ENCODE measurements at regions not wholly inside any gene's neighbourhood (a gene's known extent, or its start where the extent isn't known, plus 50 kb on each side); places are given as distances from the start of the nearest gene placed in this dataset.
"Not testable (repeated sequence)": the region's sequence is repeated elsewhere in the genome, so short reads cannot be mapped to it uniquely, and the experiment has no call there.

- DNase-seq: not testable (repeated sequence)
Measured at GRCh38 chr9:94387338-94388010, 59.0 kb upstream of the NUTM2F start.

DNA sequence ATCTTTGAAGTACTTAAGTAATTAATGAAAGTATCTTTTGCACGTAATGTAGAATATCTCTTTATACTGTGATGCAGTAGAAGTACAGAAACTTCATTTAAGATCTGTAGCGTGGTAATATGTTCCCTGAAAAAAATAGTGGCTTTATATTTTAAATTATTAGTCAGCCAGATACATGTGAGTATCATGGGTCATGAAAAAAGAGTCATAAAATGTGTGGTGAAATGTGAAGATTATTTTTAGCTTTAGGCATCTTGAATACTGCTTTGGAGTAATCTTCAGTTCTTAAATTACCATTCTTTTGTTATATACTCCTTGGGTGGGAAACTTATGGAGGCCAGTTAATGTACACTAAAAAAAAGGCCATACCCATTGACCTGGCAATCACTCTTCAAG, 59.6 kb upstream of the NUTM2F start:
- DNase-seq: not testable (repeated sequence)

GRCh38 chr9:94390425-94391098, 62.1 kb upstream of the NUTM2F start:
- peak; percentile 50 for DNase-seq

DNA sequence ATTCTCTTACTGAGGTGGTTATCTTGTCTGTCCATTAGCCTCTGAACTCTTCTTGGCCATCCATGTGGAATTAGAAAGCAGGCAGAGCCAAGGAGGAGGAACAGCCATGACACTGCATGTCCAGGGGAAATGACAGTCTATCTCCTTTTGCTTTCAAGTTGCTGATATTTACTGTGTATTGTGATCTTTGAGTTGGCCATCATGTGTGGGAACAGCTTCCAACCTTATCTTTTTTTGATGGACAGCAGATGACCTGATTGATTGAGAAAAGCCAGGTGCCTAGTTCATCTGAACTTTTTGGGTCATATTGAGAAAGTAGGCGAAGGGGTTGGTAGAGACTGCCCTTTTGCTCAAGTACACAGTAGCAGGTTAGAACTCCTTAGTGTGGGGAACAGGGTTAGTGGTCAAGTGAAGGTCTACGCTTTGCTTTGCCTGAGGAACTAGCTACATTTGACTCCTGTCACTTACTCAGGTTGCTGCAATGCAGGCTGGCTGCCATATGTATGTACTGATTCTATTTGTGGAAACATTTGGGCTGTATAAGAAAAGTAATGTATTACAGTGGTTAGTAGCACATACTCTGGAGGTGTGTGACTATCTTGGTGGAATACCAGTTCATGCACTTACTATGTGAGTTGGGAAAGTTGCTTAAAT, 64.7 kb upstream of the NUTM2F start:
- DNase-seq: not testable (repeated sequence)

GRCh38 chr9:94397766-94398379, 69.4 kb upstream of the NUTM2F start:
- DNase-seq: not testable (repeated sequence)

- not testable (repeated sequence) for DNase-seq
Measured at GRCh38 chr9:94400461-94400860, 72.0 kb upstream of the NUTM2F start.

DNA sequence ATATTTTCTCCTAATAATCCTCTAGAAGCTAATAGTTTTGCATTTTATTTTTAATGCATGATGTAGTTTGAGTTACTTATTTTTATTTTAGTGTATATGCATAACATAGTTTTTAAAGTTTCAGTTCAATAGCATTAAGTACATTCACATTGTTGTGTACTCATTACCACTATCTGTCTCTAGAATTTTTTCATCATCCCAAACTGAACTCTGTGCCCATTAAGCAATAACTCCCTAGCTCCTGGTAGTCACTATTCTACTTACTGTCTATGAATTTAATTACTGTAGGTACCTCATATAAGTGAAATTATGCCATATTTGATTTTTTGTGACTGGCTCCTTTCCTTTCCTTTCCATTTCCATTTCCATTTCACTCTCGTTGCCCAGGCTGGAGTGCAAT, 74.4 kb upstream of the NUTM2F start:
- DNase-seq: not testable (repeated sequence)

- peak; percentile 4 for DNase-seq
Measured at GRCh38 chr9:94403571-94403970, 75.1 kb upstream of the NUTM2F start.

- DNase-seq: not testable (repeated sequence)
Measured at GRCh38 chr9:94413665-94414064, 85.2 kb upstream of the NUTM2F start.

DNA sequence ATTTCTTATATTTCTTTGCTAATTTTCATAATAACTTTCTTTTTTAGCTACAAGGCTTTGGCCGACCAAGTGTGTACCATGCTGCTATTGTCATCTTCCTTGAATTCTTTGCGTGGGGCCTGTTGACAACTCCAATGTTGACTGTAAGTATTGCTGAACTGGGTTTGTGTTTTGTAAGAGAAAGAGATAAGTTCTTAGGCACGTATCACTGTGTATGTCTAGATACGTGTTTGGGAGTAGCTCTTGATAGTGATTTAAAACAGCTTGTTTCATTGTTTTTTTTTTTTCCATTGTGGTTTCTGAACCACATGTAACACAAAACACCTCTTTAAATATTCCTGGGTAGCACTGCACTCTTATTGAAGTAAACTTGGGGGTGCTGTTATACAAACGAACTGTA, 86.7 kb upstream of the NUTM2F start:
- DNase-seq: not testable (repeated sequence)

GRCh38 chr9:94420098-94420497, 91.7 kb upstream of the NUTM2F start:
- DNase-seq: not testable (repeated sequence)

GRCh38 chr9:94421951-94422350, 93.5 kb upstream of the NUTM2F start:
- DNase-seq: not testable (repeated sequence)

- DNase-seq: not testable (repeated sequence)
Measured at GRCh38 chr9:94425312-94425711, 96.9 kb upstream of the NUTM2F start.

DNA sequence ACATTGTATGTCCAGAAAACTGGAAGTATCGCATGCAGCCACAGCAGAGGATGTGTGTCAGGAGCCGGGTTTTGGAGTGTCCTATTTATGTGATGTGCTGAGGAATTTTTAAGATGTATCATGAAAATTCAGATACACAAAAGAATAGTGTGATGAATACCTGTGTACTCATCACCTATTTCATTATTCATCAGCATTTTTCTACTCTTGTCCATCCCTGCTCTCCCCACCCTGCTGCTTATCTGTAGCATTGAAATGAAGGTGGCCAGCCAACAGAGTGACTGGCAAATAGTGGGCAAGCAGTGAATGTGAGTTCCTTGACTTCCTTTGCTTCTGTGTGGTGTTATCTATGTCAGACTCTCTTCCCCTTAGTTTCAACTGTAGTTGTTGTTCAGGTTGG, 108.7 kb upstream of the NUTM2F start:
- not testable (repeated sequence) for DNase-seq

DNA sequence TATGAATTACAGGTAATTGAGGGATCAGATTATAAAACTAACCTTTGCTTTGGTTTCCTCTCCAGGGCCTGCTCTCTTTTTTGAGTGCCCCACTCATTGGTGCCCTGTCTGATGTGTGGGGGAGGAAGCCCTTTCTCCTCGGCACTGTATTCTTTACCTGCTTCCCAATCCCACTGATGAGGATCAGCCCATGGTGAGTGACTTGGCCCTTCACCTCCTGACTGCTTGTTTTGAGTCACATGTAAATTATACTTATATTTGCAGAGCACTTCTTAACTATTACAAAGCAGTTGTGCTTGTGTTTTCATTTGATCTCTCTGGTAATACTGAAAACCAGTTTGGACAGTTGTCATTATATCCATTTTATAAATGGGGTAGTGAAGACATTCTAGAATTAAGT, 109.9 kb upstream of the NUTM2F start:
- not testable (repeated sequence) for DNase-seq

GRCh38 chr9:94441146-94441545, 112.7 kb upstream of the NUTM2F start:
- not testable (repeated sequence) for DNase-seq

GRCh38 chr9:94441796-94442195, 113.1 kb upstream of the PCAT7 start:
- no peak for DNase-seq

DNA sequence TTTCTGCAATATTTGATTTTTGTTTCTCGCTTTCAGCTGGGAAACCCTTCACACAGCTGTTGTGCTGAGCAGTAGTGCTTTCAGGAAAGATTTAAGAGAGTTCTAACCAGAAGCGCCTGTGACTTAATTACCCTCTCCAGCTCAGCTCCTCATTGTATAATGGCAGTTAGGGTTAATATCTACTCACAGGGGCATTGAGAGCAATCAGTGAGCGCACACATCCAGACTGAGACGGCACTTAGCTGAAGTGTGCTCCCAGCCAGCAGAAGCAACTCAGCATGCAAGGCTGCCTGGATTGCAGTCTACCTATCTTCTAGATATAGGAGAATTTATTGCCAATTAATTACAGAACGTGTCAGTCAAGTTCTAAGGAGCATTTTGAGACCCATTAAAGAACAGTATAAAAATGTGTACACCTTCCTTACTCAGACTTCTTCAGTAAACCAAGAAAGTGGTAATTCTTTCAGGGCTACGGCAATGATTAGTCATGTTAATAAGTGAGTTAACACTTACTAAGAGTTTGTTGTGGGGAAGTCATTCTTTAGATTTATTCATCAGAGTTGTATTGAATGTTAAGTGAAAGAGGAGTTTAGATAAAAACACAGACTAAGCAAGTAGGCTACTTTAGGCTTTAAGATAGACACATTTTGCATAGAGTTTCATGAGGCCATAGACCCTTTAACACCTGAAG, 111.7 kb upstream of the PCAT7 start:
- no peak for DNase-seq

DNA sequence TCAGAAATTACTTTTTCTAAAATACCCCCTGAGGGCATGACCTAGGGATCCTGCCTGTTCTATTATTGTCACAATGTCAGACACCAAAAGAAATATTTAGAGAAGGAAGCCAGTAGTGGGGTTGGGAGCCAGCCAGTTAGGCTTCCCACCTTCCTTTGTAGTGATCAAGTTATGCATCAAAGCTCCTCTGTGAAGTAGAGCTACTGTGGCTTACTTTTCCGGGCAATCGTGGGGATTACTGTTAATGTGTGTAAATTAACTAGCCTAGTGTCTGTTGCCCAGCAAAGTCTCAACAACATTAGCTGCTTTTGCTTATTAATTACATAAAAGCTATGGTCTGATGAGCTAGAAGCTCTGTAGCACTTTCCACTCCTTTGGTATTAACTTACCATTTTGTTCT, 109.0 kb upstream of the PCAT7 start:
- DNase-seq: no peak

- DNase-seq: no peak
Measured at GRCh38 chr9:94449486-94449885, 105.4 kb upstream of the PCAT7 start.

- no peak for DNase-seq
Measured at GRCh38 chr9:94464790-94465189, 90.1 kb upstream of the PCAT7 start.

- peak; percentile 4 for DNase-seq
Measured at GRCh38 chr9:94472063-94472462, 82.8 kb upstream of the PCAT7 start.

- DNase-seq: no peak
Measured at GRCh38 chr9:94472806-94473360, 82.0 kb upstream of the PCAT7 start.

All from NCI-H82 (cell line).